ENCODE measurements at regions not wholly inside any gene's neighbourhood (a gene's known extent, or its start where the extent isn't known, plus 50 kb on each side); places are given as distances from the start of the nearest gene placed in this dataset.
A peak's percentile ranks its signal among the peaks of the same experiment; 100 is the strongest.

DNA sequence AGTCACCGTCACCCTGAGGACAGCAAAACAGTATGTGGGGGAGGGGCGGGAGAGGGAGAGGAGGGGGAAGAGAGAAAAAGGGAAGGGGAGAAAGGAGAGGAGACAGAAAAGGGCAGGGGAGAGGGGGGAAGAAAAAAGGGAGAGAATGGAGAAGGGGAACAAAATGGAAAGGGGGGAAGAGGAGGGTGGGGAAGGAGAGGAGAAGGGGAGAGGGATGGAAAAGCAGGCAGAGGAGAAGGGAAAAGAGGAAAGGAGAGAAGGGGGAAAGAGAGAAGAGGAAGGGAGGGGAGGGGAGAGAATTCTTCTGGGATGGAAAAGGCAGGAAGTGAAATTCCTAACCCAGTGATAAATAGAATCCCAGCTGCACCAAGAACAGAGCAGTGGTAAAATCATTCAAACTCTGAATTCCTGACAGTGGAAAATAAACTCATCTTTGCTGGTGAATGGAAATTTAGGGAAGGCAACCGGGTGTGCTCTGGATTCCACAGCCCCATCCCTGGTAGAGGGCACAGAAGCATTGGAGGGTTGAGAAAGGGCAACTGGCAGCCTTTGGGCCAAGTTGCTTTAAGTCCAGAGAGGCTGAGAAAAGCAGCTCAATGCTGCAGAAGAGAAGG lies 244.2 kb downstream of the BCOR start:
- Histone ChIP-seq H3K27ac (ENCODE audit: low read length) (no peak overlapping the region), H3K4me3 (ENCODE audit: low read length) (no peak overlapping the region), H3K4me1 (ENCODE audit: control insufficient read depth, insufficient read depth, low read length) (peaks cover 8% of the 10 kb centered on the region), H3K36me3 (ENCODE audit: control insufficient read depth, insufficient read depth, low read length) (no peaks in the 10 kb centered on the region), H3K27me3 (ENCODE audit: control insufficient read depth, insufficient read depth, low read length) (no peaks in the 10 kb centered on the region), H3K9me3 (ENCODE audit: control insufficient read depth, low read depth, low read length) (no peaks in the 10 kb centered on the region)
- no CpG with 5 or more reads among the region's 3 CpGs for WGBS (ENCODE audit: insufficient coverage, low lambda C conversion rate)
- no peak for DNase-seq

DNA sequence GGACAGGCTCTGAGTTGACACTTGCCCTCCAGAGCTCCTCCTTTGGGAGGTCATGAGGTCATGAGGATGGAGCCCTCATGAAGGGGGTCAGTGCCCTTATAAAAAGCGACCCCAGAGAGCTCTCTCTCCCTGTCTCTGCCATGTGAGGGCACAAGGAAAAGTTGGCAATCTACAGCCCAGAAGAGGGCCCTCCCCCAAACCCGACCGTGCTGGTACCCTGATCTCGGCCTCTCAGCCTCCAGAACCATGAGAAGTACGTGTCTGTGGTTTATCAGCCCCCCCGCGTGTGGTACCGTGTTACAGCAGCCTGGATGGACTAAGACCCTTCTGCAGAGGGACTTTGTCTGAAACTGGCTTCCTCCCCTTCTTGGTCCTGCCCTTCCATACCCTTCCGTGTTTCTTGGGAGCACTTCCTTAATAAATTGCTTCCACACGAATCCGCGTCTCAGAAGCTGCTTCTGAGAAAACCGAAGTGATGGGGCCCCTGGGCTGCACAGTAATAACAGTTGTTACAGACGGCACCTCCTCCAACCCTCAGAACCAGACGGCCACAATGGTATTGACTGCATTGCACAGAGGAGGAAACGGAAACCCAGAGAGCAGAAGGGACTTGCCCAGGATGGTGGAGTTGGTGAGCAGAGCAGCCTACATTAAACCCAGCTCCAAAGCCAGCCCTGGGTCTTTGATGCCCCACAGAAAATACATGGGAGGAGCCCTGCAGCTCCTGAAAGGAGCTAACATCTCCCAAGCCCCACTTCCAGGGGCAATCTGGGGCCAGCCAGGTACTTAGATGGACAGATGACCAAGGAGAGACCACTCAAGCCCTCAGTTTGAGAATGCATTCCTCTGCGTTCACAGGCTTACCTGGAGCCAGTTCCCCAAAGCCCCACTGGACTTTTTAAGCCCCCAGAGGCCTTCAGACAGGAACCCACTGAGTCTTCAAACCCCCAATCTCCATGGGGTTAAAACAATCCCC lies 242.7 kb downstream of the BCOR start:
- no peaks in the 10 kb centered on the region for H3K36me3 ChIP-seq (ENCODE audit: control insufficient read depth, insufficient read depth, low read length)

DNA sequence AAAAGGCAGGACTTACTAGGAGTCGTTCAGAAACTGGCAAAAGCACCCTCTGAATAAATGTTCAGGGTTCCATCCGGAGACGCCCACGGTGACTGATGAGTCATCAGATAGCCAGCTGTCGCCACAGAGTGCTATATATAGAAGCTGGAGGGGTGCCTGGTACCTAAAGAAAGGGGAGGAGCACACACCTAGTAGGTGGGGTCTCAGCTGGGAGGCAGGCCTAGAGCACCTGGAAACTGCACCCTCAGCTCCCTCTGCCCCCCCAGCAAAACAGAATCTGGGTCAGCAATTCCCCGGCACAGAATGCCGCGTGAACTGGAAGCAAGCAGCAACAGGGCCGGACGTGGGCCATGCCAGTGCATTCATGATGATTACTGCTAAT lies 242.0 kb downstream of the BCOR start:
- peak in 1 of 2 donors; percentile 37 for DNase-seq
- no peaks in the 10 kb centered on the region for H3K27me3 ChIP-seq (ENCODE audit: control insufficient read depth, insufficient read depth, low read length)
- H3K4me3 ChIP-seq (ENCODE audit: low read length): no peak overlapping the region
- H3K27ac ChIP-seq (ENCODE audit: low read length): no peak overlapping the region
- peaks cover 4% of the 10 kb centered on the region for H3K4me1 ChIP-seq (ENCODE audit: control insufficient read depth, insufficient read depth, low read length)
- no peaks in the 10 kb centered on the region for H3K36me3 ChIP-seq (ENCODE audit: control insufficient read depth, insufficient read depth, low read length)
- no peaks in the 10 kb centered on the region for H3K9me3 ChIP-seq (ENCODE audit: control insufficient read depth, low read depth, low read length)
- WGBS (ENCODE audit: insufficient coverage, low lambda C conversion rate): no CpG with 5 or more reads among the region's 10 CpGs

More for the DNA sequence above, 242.7 kb downstream of the BCOR start:
- no CpG with 5 or more reads among the region's 17 CpGs for WGBS (ENCODE audit: insufficient coverage, low lambda C conversion rate)
- Histone ChIP-seq H3K4me1 (ENCODE audit: control insufficient read depth, insufficient read depth, low read length) (peaks cover 8% of the 10 kb centered on the region), H3K4me3 (ENCODE audit: low read length) (no peak overlapping the region), H3K27me3 (ENCODE audit: control insufficient read depth, insufficient read depth, low read length) (no peaks in the 10 kb centered on the region), H3K27ac (ENCODE audit: low read length) (no peak overlapping the region), H3K9me3 (ENCODE audit: control insufficient read depth, low read depth, low read length) (no peaks in the 10 kb centered on the region)
- no peak for DNase-seq

DNA sequence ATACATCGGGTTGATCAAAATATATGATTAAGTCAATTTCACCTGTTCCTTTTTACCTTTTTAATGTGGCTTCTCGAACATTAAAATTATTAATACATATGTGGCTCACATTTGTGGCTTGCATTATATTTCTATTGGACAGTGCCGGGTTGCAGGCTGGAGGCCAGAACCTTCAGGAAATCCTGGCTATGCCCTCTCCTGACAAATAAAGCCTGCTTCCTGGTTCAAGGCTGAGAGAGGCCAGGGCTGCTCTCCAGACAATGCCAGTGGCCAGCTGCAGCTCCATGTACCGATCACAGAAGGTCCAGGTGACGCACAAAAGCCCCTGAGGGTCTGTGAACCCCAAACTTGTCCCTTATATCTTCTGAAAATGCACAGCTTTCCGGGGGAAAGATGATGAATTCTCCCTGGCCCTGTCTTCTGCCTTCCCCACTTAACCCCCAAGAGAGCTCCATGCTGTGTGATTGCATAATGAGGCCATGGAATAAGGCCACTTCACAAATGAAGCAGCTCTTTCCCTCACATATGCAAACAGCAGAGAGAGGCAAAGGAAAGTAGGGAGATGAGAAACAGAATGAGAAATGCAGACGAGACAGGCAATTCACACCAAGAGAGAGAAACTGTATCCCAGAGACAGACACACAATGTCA lies 241.2 kb downstream of the BCOR start:
- Histone ChIP-seq H3K27ac (ENCODE audit: low read length) (no peak overlapping the region), H3K27me3 (ENCODE audit: control insufficient read depth, insufficient read depth, low read length) (no peaks in the 10 kb centered on the region), H3K9me3 (ENCODE audit: control insufficient read depth, low read depth, low read length) (no peaks in the 10 kb centered on the region), H3K36me3 (ENCODE audit: control insufficient read depth, insufficient read depth, low read length) (no peaks in the 10 kb centered on the region), H3K4me1 (ENCODE audit: control insufficient read depth, insufficient read depth, low read length) (no peaks in the 10 kb centered on the region), H3K4me3 (ENCODE audit: low read length) (no peak overlapping the region)
- WGBS (ENCODE audit: insufficient coverage, low lambda C conversion rate): 80% methylated on average over 1 of the region's 7 CpGs
- DNase-seq: no peak

DNA sequence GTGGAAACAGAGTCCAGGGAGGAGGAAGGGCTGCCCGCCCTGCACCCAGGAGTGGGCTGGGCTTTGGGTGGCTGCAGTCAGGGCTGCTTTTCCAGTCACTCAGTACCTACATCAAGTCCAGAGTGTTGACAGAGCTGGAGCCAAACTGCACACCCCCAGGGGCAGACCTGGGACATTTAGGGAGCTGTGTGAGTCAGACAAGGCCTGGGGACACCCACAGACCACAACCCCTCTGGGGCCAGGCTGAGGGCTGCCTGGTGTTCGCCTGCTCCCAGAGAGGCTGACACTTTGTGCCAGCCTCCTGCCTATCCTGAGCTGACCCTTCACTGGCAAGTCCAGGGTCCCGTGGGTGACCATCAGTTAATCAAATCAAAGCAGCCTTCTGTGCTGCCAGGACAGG lies 240.0 kb downstream of the BCOR start:
- H3K4me1 ChIP-seq (ENCODE audit: control insufficient read depth, insufficient read depth, low read length): no peaks in the 10 kb centered on the region
- H3K36me3 ChIP-seq (ENCODE audit: control insufficient read depth, insufficient read depth, low read length): no peaks in the 10 kb centered on the region
- no peak for DNase-seq
- no peaks in the 10 kb centered on the region for H3K27me3 ChIP-seq (ENCODE audit: control insufficient read depth, insufficient read depth, low read length)
- H3K9me3 ChIP-seq (ENCODE audit: control insufficient read depth, low read depth, low read length): no peaks in the 10 kb centered on the region
- no peak overlapping the region for H3K4me3 ChIP-seq (ENCODE audit: low read length)
- no CpG with 5 or more reads among the region's 3 CpGs for WGBS (ENCODE audit: insufficient coverage, low lambda C conversion rate)
- no peak overlapping the region for H3K27ac ChIP-seq (ENCODE audit: low read length)

DNA sequence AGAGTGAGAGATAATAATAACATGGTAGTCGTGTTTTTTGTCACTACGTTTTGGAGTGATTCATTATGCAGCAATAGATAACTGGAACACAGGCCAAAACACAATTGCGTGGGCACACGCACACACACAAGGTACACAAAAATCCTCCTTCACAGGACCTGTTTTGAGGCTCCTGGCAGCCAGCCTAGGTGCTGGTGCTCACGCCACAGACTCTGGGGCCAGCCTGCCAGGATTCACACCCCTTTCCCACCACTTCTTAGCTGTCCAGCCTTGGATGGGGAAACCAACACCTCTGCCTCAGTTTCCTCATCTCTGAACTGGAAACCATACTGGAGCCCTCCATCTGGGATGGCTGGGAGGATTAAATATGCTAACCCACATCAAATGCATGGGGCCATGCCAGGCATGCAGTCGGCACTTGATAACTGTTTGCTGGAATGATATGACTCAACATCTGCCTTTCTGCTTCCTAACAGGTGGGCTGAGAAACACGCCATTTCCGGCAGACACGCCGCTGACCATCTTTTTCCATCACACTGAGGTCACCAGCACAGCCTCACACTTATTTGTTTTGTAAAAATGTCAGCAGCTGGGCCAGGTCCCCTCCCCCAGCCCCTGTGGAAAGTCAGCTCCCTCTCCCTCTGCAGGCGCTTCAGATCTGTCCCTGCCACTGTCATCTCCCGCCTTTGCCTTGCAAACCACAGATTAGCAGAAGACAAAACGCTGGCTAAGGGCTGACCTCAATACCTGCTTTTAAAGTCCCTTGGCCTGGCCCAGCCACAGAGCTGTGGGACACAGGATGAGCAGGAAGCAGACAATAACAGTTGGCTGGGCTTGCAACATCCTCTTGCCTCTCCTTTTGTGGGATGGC lies 237.5 kb downstream of the BCOR start:
- DNase-seq: peak; percentile 43 to 53
- no peaks in the 10 kb centered on the region for H3K36me3 ChIP-seq (ENCODE audit: control insufficient read depth, insufficient read depth, low read length)
- no CpG with 5 or more reads among the region's 13 CpGs for WGBS (ENCODE audit: insufficient coverage, low lambda C conversion rate)
- no peaks in the 10 kb centered on the region for H3K27me3 ChIP-seq (ENCODE audit: control insufficient read depth, insufficient read depth, low read length)
- no peak overlapping the region for H3K4me3 ChIP-seq (ENCODE audit: low read length)
- no peaks in the 10 kb centered on the region for H3K4me1 ChIP-seq (ENCODE audit: control insufficient read depth, insufficient read depth, low read length)
- H3K27ac ChIP-seq (ENCODE audit: low read length): no peak overlapping the region
- H3K9me3 ChIP-seq (ENCODE audit: control insufficient read depth, low read depth, low read length): no peaks in the 10 kb centered on the region

DNA sequence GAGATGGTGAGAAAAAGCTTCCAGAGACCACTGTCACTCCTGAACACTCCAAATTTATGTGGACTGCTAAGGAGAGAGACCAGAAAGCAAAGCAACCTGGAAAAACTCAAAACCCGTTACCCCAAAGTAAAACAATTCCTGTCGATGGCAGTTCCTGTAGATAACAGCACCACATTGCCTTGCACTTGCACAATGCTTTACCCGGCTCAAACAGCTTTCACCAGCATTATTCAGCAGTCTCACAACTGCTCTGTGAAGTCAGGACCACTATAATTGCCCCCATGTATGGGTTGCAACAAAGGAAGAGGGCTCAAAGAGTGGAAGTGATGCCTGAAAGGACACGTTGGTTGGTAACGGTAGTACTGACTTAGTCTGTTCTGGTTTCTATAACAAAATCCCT lies 234.8 kb downstream of the BCOR start:
- H3K36me3 ChIP-seq (ENCODE audit: control insufficient read depth, insufficient read depth, low read length): no peaks in the 10 kb centered on the region
- WGBS (ENCODE audit: insufficient coverage, low lambda C conversion rate): no CpG with 5 or more reads among the region's 5 CpGs
- H3K9me3 ChIP-seq (ENCODE audit: control insufficient read depth, low read depth, low read length): no peaks in the 10 kb centered on the region
- H3K27me3 ChIP-seq (ENCODE audit: control insufficient read depth, insufficient read depth, low read length): no peaks in the 10 kb centered on the region
- H3K4me1 ChIP-seq (ENCODE audit: control insufficient read depth, insufficient read depth, low read length): no peaks in the 10 kb centered on the region
- no peak overlapping the region for H3K4me3 ChIP-seq (ENCODE audit: low read length)
- no peak for DNase-seq
- H3K27ac ChIP-seq (ENCODE audit: low read length): no peak overlapping the region

DNA sequence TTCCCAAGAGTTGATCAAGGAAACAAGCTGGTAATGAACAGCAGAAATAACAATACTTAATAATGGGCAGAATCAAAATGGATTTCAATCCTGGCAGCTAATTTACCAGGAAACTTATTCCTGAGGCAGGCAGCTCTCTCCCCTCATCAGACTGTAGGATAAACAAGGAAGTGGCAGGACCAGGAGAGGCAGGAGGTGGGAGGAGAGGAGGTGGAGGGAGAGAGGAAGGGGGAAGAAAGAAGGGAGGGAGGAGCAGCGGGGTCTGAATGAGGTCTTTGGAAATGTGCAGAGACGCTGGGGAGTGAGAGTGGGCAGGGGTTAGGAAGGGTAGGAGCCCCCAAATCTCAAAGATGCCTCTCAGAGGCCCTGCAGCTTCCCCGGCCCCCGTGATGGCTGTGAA lies 231.5 kb downstream of the BCOR start:
- WGBS (ENCODE audit: insufficient coverage, low lambda C conversion rate): no CpG with 5 or more reads among the region's 4 CpGs
- H3K27me3 ChIP-seq (ENCODE audit: control insufficient read depth, insufficient read depth, low read length): no peaks in the 10 kb centered on the region
- H3K4me3 ChIP-seq (ENCODE audit: low read length): no peak overlapping the region
- H3K27ac ChIP-seq (ENCODE audit: low read length): no peak overlapping the region
- H3K4me1 ChIP-seq (ENCODE audit: control insufficient read depth, insufficient read depth, low read length): no peaks in the 10 kb centered on the region
- DNase-seq: no peak
- H3K9me3 ChIP-seq (ENCODE audit: control insufficient read depth, low read depth, low read length): no peaks in the 10 kb centered on the region
- H3K36me3 ChIP-seq (ENCODE audit: control insufficient read depth, insufficient read depth, low read length): no peaks in the 10 kb centered on the region

DNA sequence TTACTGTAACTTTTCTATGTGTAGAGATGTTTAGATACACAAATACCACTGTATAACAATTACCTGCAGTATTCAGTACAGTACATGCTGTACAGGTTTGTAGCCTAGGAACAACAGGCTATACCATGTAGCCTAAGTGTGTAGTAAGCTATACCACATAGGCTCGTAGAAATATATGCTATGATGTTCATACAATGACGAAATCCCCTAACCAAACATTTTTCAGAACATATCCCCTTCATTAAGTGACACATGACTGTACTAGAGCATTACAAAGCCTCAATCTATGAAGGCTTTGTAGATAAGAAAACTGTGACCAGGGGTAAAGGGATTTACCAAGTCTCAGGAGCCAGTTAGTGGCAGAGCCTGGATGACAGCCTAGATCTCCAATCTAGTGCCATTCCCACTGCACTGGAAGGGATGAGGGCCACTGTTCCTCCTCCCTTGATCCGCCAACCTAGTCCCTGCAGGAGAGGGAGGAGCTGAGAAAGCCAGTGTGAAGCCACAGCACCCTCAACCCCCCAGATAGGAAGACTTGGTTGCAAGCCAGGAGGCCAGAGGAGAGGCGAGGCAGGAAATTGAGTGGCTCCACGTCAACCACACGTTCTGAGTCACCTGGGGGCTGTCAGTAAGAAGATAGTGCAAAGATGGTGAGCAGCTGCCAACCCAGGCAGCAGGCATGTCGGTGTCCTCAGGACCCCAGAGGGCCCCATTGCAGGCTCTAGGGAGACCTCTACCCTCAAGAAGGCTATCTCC lies 227.7 kb downstream of the BCOR start:
- DNase-seq: no peak
- H3K36me3 ChIP-seq (ENCODE audit: control insufficient read depth, insufficient read depth, low read length): no peaks in the 10 kb centered on the region
- H3K27me3 ChIP-seq (ENCODE audit: control insufficient read depth, insufficient read depth, low read length): no peaks in the 10 kb centered on the region
- WGBS (ENCODE audit: insufficient coverage, low lambda C conversion rate): no CpG with 5 or more reads among the region's 7 CpGs
- H3K9me3 ChIP-seq (ENCODE audit: control insufficient read depth, low read depth, low read length): no peaks in the 10 kb centered on the region
- H3K27ac ChIP-seq (ENCODE audit: low read length): no peak overlapping the region
- no peak overlapping the region for H3K4me3 ChIP-seq (ENCODE audit: low read length)
- H3K4me1 ChIP-seq (ENCODE audit: control insufficient read depth, insufficient read depth, low read length): no peaks in the 10 kb centered on the region
